Brain microvascular endothelial cell (primary cell): ENCODE measurements at regions not wholly inside any gene's neighbourhood (a gene's known extent, or its start where the extent isn't known, plus 50 kb on each side); places are given as distances from the start of the nearest gene placed in this dataset.
"Not testable (repeated sequence)": the region's sequence is repeated elsewhere in the genome, so short reads cannot be mapped to it uniquely, and the experiment has no call there.

Source experiments
- DNase-seq: peaks from one replicate; pipeline ENCODE4 v3.0.0-alpha.2; 2020
- H3K27ac ChIP-seq: fragments of 250-450 bp; sonication (Bioruptor Pico); 2 replicates; pipeline ENCODE4 v1.5.1; 2020; ENCODE audit warnings: mild to moderate bottlenecking, moderate library complexity
- H3K27me3 ChIP-seq: fragments of 250-450 bp; sonication (Bioruptor Pico); replicated peaks from 2 replicates; pipeline ENCODE4 v1.5.1; 2020; ENCODE audit warnings: mild to moderate bottlenecking
- H3K36me3 ChIP-seq: fragments of 250-450 bp; sonication (Bioruptor Pico); replicated peaks from 2 replicates; pipeline ENCODE4 v1.5.1; 2020; ENCODE audit warnings: mild to moderate bottlenecking
- H3K4me3 ChIP-seq: 2 replicates; pipeline ENCODE4 v1.5.1; 2011; ENCODE audit warnings: low read depth, mild to moderate bottlenecking, control low read depth, low read length, moderate library complexity
- CTCF ChIP-seq: IDR thresholded peaks from 2 replicates; pipeline ENCODE4 v1.5.1; 2011; ENCODE audit warnings: low read depth, mild to moderate bottlenecking, moderate library complexity, low read length, control low read depth, inconsistent platforms; ENCODE audit errors: missing control alignments
- in situ Hi-C: cut with HindIII; loops from 2 replicates; pipeline ENCODE4 v1.10.0; 2017; ENCODE audit warnings: low sequenced_read_pairs, low pct_ligation_motif_present

- H3K27me3 ChIP-seq, in situ Hi-C loops, H3K36me3 ChIP-seq, H3K4me3 ChIP-seq, H3K27ac ChIP-seq, DNase-seq: not testable (repeated sequence)
Measured at GRCh38 chr1:144140243-144140642, 168.5 kb upstream of the FAM72C start.

- H3K27ac ChIP-seq, DNase-seq, H3K27me3 ChIP-seq, H3K4me3 ChIP-seq, H3K36me3 ChIP-seq, in situ Hi-C loops: not testable (repeated sequence)
Measured at GRCh38 chr1:144105006-144105405, 133.2 kb upstream of the FAM72C start.

GRCh38 chr1:144104000-144104677 lies 132.4 kb upstream of the FAM72C start:
- in situ Hi-C loops, H3K27ac ChIP-seq, H3K4me3 ChIP-seq, H3K27me3 ChIP-seq, H3K36me3 ChIP-seq: not testable (repeated sequence)
- peak; percentile 28 for DNase-seq

- H3K27me3 ChIP-seq, H3K27ac ChIP-seq, in situ Hi-C loops, H3K4me3 ChIP-seq, H3K36me3 ChIP-seq: not testable (repeated sequence)
- DNase-seq: peak; percentile 25
Measured at GRCh38 chr1:144103156-144103880, 131.5 kb upstream of the FAM72C start.

- H3K27ac ChIP-seq, in situ Hi-C loops, H3K36me3 ChIP-seq, DNase-seq, H3K4me3 ChIP-seq, H3K27me3 ChIP-seq: not testable (repeated sequence)
Measured at GRCh38 chr1:144102046-144102745, 130.4 kb upstream of the FAM72C start.

GRCh38 chr1:144101397-144102045 lies 129.7 kb upstream of the FAM72C start:
- Histone ChIP-seq H3K36me3 (no peaks in the 10 kb centered on the region), H3K4me3 (no peak overlapping the region), H3K27me3 (no peaks in the 10 kb centered on the region), H3K27ac (no peak overlapping the region)
- in situ Hi-C loops: no loop called here
- TF ChIP-seq CTCF: no peak
- no peak for DNase-seq

- in situ Hi-C loops, H3K27ac ChIP-seq, H3K27me3 ChIP-seq, H3K36me3 ChIP-seq, DNase-seq: not testable (repeated sequence)
- H3K4me3 ChIP-seq: peak overlapping the region; percentile 48
Measured at GRCh38 chr1:144077167-144077841, 105.5 kb upstream of the FAM72C start.

- H3K27me3 ChIP-seq, H3K36me3 ChIP-seq, in situ Hi-C loops, DNase-seq, H3K27ac ChIP-seq: not testable (repeated sequence)
- peak overlapping the region; percentile 24 for H3K4me3 ChIP-seq
Measured at GRCh38 chr1:144076646-144077045, 104.9 kb upstream of the FAM72C start.

GRCh38 chr1:144070394-144071053 lies 98.7 kb upstream of the FAM72C start:
- H3K4me3 ChIP-seq, H3K27me3 ChIP-seq, H3K36me3 ChIP-seq, DNase-seq, in situ Hi-C loops, H3K27ac ChIP-seq: not testable (repeated sequence)

- DNase-seq, H3K36me3 ChIP-seq, H3K4me3 ChIP-seq, H3K27ac ChIP-seq, in situ Hi-C loops, H3K27me3 ChIP-seq: not testable (repeated sequence)
Measured at GRCh38 chr1:144067042-144067441, 95.3 kb upstream of the FAM72C start.

GRCh38 chr1:144066071-144066813 lies 94.5 kb upstream of the FAM72C start:
- H3K27ac ChIP-seq, DNase-seq, in situ Hi-C loops, H3K27me3 ChIP-seq, H3K36me3 ChIP-seq, H3K4me3 ChIP-seq: not testable (repeated sequence)
